AG09309 (cell line): ENCODE measurements at regions not wholly inside any gene's neighbourhood (a gene's known extent, or its start where the extent isn't known, plus 50 kb on each side); places are given as distances from the start of the nearest gene placed in this dataset.

Experiments
- DNase-seq: peaks from one replicate; pipeline ENCODE4 v3.0.0-alpha.2; 2010; ENCODE audit warnings: low read depth
- H3K4me3 ChIP-seq: 2 replicates; pipeline ENCODE4 v1.5.1; 2011; ENCODE audit warnings: mild to moderate bottlenecking, low read depth, low read length, moderate library complexity; ENCODE audit not compliant: control insufficient read depth
- CTCF ChIP-seq: IDR thresholded peaks from 2 replicates; pipeline ENCODE4 v1.5.1; 2011; ENCODE audit warnings: mild to moderate bottlenecking, low read depth, low read length, inconsistent platforms; ENCODE audit not compliant: insufficient read depth, control insufficient read depth; ENCODE audit errors: missing control alignments

GRCh38 chr3:135871311-135871710 lies 94.2 kb upstream of the PPP2R3A start:
- TF ChIP-seq CTCF, result no peak
- no peak for DNase-seq
- no peak overlapping the region for H3K4me3 ChIP-seq

- H3K4me3 ChIP-seq, result no peak overlapping the region
- DNase-seq, result no peak
- no peak for TF ChIP-seq CTCF
Observed at GRCh38 chr3:135874035-135874434, 91.5 kb upstream of the PPP2R3A start.

- DNase-seq, result no peak
- no peak for TF ChIP-seq CTCF
- H3K4me3 ChIP-seq, result no peak overlapping the region
Observed at GRCh38 chr3:135878501-135878900, 87.0 kb upstream of the PPP2R3A start.

GRCh38 chr3:135885885-135886284 lies 79.6 kb upstream of the PPP2R3A start:
- no peak for DNase-seq
- no peak overlapping the region for H3K4me3 ChIP-seq
- TF ChIP-seq CTCF, result no peak

- no peak overlapping the region for H3K4me3 ChIP-seq
- DNase-seq, result peak; percentile 23
- no peak for TF ChIP-seq CTCF
Observed at GRCh38 chr3:135887220-135887619, 78.3 kb upstream of the PPP2R3A start.

- no peak for DNase-seq
- H3K4me3 ChIP-seq, result no peak overlapping the region
- TF ChIP-seq CTCF, result no peak
Observed at GRCh38 chr3:135889443-135889842, 76.1 kb upstream of the PPP2R3A start.

- no peak overlapping the region for H3K4me3 ChIP-seq
- DNase-seq, result no peak
- TF ChIP-seq CTCF, result no peak
Observed at GRCh38 chr3:135891121-135891520, 74.4 kb upstream of the PPP2R3A start.
